Eye (tissue), 1 donor: ENCODE measurements at regions not wholly inside any gene's neighbourhood (a gene's known extent, or its start where the extent isn't known, plus 50 kb on each side); places are given as distances from the start of the nearest gene placed in this dataset.
"Not testable (repeated sequence)": the region's sequence is repeated elsewhere in the genome, so short reads cannot be mapped to it uniquely, and the experiment has no call there.

Source experiments
- DNase-seq: peaks from one replicate; pipeline ENCODE4 v3.0.0-alpha.2; 2015

DNA sequence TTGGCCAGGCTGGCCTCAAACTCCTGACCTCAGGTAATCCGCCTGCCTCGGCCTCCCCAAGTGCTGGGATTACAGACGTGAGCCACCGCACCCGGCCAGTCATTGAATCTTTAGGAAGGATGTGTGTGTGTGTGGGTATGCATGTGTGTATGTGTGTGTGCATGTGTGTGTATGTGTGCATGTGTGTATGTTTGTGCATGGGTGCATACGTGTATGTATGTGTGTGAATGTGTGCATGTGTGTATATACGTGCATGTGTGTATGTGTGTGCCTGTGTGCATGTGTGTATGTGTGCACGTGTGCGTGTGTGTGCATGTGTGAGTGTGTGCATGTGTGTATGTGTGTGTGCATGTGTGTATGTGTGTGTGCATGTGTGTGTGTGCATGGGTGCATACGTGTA is 120.1 kb upstream of the SHH start:
- not testable (repeated sequence) for DNase-seq

DNA sequence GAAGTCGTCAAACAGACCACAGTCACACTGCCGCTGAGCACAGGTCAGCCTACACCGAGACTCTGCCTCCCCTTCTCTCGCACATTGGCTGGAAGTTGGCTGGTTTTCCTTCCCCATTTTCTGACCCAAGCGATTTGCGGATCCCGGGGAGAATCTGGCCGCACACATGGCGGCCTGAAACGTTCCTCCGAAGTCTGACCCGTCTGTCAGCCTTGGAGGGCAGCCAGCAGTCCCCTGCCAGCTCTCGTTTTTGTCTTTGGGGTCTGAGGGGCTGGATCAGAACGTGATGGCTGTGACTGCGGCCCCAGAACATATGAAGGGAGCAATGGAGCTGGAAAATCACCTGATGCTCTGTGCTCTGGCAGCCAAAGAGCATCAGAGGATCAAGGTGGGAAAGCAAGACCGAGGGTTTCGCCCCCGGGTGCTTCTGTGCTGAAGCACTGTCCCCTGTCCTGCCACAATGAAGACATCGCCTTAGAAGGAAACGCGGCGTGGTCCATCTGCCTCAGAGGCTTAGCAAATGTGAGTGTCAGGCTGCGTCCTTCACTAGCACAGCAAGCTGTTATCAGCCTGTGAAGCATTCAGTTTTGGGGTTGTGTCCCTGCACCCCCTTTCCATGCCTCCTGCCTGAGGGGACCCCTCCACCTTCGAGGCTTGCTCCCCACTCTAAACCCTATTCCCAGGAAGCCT is 119.3 kb upstream of the SHH start:
- no peak for DNase-seq

DNA sequence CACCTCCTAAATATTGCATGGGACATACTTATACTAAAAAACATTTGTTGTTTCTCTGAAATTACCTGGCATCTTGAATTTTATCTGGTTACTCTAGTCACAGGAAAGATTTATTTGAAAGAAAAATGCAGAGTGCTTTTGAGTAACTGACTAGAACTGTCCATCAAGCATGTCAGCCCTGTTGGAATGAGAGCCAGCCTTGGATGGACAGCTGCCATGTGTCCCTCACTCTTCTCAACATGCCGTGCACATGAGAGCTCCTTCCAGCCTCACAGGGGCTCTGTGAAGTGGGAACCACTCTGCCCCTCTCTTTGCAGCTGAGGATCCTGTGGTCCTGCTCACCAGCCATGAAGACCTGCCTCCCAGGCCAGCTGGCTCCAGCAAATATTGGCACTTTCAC is 118.3 kb upstream of the SHH start:
- DNase-seq: no peak

DNA sequence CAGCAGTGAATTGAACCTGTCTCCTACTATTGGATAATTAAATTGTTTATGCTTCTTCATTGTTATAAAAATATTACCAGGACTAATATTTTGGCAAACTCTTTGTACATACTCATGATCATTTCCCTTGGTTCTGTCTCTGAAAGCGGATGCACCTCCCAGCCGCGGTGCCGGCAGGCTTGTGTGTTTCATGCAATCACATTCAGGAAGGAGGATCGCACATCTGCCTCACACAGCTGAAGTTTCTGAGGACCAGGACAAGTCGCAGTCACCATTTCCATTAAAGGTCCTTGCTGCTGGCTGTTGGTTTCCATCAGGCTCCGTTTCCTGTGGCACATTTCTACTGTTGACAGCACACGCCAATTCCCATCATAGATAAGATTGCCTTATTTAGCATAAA is 117.8 kb upstream of the SHH start:
- no peak for DNase-seq

DNA sequence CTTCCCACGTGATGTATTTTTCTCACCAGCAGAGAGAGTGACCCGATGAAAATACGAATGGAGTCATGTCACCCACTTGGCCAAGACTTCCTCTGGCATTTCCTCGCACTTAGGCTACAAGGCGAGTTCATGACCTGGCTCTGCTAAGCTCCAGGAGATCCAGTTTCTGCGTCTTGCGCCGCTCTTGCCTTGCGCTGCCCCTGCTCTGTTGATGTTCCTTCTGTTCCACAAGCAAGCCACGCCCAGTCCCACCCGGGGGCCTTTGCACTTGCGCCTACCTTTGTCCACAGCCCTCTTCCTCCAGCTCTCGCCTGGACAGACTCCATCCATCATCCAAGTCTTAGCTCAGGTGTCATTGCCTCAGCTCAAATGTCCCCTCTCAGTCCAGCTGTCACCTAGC is 116.3 kb upstream of the SHH start:
- DNase-seq: no peak

DNA sequence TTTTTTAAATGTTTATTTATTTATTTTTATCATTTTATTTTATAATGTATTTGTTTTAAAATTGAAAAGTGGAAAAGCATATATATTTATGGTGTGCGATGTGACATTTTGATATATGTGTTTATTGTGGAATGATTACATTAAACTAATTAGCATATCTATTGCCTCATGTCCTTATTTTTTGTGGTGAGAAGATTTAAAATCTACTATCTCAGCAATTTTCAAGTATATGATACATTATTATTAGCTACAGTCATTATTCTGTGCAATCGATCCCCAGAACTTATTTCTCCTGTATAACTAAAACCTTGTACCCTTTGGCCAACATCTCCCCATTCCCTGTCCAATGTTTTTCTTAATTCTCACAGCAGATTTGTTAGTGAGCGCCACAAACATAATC is 115.6 kb upstream of the SHH start:
- DNase-seq: no peak

DNA sequence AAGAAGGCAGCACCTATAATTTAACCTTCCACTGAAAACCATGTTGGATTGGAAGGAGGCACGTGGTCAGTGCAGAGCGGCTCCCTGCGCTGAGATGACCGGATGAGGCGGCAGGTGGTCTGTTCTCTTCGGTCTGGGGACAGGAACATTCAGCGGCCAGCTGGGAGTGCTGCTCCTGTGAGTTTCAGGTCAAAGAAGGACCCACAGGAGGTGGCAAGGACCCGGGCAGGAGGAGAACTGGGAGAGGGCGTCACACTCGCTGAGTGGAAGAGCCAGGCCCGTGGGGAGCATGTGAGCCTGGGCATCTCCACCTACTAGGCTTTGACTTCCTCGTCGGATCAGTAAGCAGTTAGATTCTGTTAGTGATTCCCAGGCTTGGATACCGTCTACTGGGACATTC is 113.4 kb upstream of the SHH start:
- DNase-seq: no peak

DNA sequence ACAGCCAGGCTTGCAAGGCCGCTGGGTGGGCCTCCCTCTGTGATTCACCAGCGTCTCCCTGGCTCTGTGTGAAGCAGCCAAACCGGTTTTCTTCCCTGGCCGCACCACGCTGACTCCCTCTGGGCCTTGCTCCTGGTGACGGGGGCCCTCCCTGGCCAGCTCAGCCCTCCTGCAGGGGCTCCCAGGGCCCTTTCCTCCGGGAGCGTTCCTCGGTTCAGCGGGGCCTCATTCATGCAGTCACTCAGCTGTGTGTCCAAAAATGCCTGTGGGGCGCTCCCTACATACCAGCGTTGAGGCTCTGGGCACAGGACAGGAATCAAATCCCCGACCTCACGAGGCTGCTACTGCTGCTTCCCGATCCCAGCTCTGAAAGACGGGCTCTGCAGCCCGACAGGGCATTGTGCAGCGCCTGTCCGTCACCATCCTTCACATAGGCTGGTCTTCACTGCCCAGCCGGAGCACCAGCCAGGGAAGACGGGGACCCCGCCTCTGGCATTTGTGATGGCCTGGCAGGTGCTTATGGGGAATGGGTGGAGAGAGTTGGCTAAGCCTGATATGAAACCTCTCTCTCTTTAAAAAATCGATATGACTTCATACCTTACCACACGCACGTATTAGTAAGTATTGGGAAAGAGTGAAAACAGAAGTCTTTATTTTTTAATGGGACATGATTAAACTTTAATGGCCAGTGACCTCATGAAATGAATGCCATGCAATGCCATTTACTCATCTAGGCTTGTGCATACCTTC is 110.0 kb upstream of the SHH start:
- DNase-seq: peak; percentile 9

DNA sequence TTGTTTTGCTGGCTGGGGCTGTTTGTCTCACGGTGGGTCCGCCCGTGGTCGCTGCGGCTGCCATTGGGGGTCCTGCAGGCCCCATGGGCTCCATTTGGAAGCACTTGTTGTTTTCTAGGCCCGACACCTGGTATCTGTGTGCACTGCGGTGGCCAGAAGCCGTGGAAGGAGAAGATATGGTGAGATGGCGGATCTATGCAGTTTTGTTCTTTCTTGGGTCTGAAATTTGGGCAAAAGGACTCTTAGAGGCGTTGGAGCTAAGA is 109.5 kb upstream of the SHH start:
- no peak for DNase-seq

DNA sequence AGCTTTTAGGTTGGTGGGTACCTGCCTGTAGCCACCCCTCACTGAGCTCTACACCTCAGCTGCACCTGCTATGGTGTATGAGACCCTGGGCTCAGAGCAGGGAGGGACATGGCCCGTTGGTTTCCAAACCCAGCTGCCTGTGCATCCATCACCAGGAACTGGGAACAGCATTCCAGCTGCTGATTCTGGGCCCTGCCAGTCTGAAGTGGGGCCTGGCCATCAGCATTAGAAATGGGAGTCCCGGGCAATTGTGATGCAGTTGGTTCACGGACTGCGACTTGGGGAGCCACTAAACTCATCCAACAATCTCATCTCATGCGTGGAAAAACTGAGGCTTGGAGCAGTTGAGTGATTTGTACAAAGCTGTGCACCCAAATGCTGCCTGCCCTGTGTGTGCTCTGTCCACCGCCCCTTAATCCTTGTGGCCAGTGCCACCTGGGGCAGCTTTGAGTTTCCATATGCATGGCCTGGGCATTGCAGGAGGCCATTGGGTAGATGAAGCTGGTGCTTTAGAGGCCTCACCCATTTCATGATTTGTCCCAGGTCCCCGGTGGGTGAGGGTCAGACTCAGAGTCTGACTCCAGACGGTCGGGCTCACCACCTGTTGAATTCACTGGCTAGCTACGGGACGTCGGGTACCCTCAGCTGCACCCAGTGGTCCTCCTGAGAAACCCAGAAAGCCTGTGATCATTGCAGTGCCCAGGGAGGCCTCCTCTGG is 109.0 kb upstream of the SHH start:
- DNase-seq: no peak

DNA sequence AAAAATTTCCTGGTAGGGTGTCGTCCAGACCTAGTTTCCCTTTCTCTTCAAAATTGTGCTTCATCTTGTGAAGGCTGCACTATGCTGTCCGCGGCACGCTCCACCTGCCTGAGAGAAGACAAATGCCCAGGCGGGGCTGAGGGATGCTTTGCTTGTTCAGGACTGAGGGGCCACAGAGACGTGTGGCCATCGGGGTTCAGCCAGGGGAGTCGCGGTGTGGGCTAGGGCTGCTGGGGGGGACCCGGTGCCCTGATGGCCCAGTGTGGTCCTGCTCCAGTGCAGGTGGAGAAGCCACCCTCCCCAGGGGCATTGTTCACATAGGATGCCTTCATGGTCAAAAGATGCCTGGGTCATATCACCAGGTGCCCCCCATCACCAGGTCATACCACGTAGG is 107.8 kb upstream of the SHH start:
- DNase-seq: no peak

DNA sequence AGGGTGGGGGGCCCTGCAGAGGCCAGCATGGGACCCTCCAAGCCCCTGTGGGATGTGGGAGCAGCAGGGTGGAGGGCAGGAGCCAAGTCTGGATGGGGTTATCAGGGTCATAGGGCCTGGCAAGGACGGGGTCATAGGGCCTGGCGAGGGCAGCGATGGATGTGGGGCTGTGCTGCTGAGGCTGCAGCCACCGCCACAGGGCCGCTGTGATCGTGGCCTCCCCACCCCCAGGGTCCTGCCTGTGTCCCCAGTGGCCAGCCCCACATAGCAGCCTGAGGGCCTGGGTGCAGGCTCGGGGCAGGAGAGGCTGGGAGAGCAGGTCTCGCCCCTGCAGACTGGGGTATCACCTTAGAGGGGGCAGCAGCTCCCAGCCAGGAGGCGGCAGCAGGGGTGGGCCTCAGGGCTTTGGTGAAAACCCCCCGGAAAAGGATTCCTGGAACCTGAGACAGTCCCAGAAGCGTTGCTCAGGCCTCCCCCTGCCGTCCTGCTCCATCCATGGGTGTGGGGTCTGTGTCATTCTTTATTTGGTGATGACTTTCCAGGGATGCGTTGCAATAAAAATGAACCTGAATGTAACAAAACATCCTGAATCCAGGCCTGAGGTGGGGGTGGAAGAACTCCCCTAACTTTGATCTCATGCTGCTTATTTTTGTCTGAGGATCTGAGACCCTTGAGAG is 107.3 kb upstream of the SHH start:
- no peak for DNase-seq

DNA sequence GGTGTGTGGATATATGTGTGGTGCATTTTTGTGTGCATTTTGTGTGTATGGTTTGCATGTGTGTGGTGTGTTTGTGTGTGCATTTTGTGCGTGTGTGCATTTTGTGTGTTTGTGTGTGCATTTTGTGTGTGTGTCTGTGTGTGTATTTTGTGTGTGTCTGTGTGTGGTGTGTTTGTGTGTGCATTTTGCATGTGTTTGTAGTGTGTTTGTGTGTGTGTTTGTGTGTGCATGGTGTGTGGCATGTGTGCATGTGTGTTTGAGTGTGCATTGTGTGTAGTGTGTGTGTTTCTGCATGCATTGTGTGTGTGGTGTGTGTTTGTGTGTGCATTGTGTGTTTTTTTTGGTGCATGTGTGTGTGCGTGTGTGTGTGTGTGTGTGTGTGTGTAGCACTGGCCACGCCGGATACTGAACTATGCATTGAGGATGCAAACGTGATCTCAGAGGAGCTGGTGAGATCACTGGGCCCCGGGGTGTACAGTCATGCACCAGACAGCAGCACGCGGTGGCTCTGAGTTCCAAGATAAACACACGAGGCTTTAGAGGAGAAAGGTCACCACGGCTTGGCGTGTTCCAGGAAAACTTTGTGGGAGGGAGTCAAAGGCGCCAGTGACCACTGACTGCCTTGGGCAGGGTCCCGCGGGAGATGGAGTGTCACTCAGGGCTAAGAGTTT is 106.6 kb upstream of the SHH start:
- peak; percentile 47 for DNase-seq

DNA sequence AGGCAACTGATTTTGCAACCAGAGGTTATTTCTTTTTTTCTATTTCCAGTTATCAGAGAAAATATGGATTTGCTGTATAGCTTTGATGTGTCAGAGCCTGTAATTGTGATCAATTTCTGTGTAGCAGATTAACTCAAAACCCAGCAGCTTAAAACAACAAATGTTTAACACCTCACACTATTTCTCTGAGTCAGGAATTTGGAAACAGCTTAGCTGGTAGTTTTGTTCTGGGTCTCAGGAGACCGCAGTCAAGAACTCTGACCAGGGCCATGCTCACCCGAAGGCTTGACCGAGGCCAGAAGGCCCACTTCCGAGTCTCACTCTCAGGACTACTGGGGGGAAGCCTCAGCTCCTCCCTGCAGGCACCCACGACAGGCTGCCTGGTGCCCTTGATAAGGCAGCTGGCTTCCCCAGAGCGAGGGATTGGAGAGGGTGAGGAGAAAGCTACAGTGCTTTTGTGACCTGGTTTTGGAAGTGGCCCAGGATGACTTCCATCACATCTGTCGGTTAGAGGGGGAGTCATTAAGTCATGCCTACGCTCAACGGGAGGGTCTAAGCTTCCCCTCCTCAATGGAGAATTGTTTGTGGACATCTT is 105.7 kb upstream of the SHH start:
- peak; percentile 6 for DNase-seq

DNA sequence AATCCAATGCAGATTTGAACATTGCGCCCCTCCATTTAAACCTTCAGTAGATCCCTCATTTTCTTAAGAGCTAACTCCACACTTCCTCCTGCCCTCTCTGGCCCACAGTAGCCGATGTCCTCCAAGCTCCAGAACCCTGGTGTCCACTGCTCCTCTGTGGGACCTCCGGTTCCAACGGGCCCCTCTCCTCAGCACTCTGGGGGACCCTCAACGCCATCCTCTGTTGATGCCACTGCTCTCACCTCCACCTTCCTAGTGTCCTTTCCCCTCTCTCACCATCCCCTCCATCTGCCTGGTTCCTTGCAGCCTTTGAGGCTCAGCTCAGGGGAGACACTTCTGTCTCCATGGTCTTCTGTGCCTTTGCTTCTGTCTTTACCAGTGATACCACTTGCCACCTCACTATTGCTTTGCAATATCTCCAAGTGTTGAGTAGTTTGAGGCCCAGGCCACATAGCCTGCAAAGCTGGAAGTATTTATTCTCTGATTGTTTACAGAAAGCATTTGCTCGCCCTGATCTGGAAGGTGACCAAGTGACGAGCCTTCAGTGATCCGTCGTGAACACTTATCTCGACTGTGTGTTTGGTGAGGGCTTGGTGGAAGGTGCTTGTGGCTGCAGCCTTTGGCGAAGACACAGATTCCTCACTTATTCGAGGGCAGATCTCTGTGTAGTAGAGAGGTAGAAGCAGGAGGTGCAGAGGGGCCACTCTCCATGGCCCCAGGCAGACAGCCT is 104.8 kb upstream of the SHH start:
- DNase-seq: no peak

DNA sequence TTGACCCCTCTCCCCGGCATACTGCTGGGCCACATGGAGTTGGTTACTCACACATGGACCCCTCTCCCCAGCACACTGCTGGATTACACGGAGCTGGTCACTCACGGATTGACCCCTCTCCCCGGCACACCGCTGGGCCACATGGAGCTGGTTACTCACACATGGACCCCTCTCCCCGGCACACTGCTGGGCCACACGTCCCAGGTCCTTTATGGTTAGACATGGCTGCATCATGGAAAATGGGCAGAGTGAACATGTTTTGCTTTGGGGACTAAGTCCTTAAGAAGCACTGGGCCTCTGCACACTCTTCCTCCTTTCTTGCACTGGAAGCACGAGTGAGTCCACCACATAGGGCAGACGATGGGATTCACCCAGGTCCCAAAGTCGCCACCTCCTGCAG is 102.1 kb upstream of the SHH start:
- no peak for DNase-seq

DNA sequence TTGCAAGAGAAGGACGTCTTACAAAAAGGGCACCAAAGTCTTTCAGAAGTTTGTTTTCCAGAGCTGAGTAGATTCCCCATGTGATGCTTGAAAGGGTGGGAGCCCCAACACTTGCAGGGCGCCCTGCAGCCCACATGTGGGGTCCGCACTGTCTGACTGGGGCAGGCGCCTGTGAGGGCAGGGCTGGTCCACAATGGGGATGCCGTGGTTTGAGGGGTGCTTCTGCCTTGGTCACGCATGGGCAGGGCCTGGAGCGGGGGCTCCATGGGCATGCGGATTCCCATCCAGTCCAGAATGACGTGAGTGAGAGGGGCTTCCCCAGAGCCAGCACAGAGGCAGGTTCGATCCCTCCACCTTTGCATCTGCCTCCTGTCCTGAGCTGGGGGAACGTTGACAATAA is 101.5 kb upstream of the SHH start:
- no peak for DNase-seq

DNA sequence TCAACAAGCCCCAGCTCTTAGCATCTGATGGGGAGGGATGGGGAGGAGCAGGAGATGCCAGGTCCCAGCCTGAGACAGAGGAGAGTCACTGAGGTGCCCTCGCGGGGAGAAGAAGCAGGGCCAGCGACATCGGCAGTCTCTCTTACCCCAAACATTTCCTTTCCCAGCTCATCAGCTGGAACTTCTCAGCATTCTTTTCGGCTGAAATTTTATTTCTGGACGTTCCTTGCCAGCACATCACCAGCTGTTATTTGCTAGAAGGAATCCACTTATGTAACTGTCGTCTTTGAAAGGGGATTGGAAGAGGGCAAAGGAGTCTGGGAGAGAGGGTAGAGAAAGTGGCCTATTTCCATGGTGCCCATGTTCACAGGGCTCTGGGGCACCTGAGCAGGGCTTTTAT is 101.0 kb upstream of the SHH start:
- DNase-seq: no peak

DNA sequence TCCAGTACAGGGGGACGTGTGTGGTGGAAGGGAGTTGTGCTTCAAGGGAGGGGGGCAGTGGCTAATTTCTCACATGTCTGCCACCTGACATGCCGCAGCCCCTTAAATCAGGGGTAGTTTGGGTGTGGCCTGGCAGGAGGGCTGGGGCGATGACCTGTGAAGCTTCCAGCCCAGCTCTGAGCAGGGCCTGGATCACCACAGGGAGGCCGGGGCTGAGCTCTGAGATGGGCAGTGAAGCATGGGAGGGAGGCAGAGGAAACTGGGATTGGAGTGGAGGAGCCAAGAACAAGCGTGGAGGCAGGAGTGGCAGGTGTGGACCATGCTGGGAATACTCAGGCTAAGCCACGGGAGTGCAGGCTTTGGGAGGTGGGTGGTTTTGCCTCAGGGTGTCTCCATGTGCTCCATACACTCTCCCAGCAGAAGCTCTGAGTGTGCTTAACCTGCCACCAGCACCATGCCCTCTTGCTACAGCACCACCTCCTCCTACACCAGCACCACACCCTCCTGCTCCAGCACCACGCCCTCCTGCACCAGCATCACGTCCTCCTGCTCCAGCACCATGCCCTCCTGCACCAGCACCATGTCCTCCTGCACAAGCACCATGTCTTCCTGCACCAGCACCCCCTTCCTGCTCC is 99.3 kb upstream of the SHH start:
- no peak for DNase-seq

DNA sequence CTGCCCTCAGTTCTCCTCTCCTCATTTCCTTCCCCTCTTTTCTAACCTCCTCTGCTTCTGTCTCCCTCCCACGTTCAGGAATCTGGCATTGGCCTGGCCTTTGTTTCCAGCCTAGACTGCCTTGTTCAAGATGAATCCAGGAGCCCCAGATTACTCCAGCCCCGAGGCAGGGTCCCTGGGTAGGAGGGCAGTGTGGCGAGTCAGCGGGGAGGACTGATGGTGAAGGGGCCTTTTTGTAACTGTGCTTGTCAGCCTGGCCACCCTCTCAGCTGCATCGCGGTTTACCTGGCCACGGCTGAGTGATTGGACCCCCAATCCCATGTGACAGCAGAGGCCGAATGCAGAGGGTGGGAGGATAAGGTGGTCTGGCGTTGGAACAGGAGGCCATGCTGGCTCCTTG is 96.1 kb upstream of the SHH start:
- no peak for DNase-seq

DNA sequence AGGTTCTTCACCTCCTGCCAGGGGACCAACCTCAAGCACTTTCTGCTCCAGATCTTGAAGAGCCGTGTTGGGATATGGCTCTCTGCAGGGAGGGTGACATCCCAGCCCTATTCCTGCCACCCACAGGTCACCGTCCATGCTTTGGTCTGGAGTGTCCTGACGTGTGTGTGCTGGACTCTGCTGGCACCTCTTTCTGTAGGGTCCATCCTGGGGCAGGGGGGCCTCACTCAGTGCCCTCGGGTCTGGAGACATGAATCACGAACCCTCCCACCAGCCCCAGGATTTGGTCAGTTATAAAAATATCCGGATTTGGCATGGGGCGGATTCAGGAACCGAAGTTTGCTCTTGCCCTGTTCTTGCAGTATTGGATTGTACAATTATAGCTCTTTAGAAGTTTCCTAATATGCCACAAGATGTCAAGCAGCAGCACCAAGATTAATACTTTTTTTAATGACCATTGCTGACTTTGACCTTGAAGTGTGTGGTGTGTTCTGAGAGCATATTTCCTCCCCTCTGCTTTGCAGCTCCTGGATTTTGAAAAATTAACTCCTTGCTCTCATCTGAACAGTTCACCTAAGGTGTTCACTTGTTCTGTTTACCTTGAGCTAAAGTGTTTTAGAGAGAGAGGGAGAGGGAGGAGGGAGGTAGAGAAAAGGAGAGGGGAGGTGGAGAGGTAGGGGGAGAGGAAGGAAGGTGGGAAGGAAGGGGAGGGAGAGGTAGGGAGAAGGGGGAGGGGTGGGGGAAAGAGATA is 95.4 kb upstream of the SHH start:
- no peak for DNase-seq
